NCI-H1092 (cell line): ENCODE measurements at regions not wholly inside any gene's neighbourhood (a gene's known extent, or its start where the extent isn't known, plus 50 kb on each side); places are given as distances from the start of the nearest gene placed in this dataset.
A peak's percentile ranks its signal among the peaks of the same experiment; 100 is the strongest.

ENCODE experiments used
- DNase-seq: peaks from one replicate; lab custom pipeline; 2025; lab: John Stamatoyannopoulos, UW

DNA sequence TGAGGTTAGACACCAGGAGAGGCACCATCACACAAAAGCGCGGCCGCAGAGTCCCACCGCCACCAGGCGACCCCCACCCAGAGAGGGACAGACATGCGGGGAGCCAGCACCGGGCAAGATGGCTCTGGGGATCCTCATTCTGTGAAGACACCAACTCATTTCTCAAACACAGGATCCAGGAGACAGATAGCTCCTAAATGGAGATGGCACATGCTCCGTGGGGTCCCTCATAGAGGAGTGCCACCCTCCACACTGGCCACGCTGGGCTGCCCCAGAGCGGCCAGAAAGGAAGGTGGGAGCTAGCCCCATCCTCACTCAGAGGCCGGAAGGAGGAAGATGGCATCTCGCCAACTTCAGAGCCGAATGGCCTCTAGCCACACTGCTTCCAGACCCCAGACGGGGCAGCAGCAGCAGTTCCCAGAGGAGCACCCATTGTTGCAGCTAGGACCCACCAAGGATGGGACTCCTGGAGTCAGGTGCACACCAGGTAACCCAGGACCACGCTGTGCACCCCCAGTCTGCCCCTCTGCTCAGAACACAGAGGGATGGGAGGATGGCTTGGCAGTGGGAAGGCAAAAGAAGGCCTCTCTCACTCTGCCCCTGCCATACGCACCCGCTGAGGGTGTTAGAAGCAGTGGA is 78.6 kb downstream of the ZIC5 start:
- DNase-seq = no peak

DNA sequence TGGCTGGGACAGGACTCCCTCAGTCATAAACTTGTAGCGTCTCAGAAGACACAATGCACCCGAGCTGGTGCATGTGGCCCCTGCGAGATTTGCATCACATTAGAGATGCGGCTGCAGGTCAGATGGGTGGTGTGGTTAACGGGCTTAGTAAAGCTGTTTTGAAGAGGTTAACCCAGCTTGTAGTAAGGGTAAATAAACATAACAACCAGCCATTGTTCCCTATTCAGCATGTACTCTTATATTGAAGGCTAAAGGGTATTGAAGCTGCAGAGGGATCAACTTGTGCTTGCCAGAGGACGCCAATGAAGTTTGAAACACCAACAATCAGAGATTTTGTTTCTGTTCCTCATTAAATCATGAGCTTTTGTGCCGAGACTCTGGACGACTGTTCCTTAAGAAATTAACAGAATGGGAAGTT is 79.4 kb downstream of the ZIC5 start:
- DNase-seq = no peak

DNA sequence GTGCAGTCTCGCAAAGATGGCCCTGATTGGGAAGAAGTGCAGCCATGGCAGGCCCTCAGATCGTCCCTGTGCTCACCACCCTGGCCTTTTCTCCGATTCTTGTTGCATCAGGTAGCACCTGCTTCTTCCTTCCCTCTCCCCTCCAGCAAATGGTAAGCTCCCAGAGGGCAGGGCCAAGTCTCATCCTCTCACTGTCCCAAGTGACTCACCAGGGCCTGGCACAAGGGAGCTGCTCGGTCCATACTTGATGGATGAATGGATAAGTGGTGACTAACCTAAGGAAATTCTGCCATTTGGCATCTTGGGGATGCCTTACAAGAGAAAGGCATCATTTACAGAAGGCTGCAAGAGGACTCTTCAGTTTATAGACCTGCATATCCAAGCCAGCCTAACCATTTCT is 84.9 kb downstream of the ZIC5 start:
- DNase-seq = no peak

DNA sequence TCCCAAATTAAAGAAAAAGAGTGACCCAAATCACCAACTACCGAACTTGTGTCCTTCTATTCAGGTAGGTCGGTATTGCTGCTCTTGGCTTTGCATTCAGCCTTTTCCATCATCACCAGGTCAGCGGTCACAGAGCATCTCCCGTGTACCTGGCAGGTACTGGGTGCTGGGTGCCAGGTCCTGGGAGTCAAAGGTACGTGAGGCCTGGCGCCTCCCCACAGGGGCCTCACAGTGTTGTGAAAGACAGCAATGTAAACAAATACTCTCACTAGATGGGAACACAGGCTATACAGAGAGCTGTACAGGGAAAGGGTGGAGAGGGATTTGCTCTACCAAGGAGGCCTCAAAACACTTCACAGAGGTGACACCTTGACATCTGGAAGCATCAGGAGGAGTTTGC is 86.7 kb downstream of the ZIC5 start:
- DNase-seq = no peak

DNA sequence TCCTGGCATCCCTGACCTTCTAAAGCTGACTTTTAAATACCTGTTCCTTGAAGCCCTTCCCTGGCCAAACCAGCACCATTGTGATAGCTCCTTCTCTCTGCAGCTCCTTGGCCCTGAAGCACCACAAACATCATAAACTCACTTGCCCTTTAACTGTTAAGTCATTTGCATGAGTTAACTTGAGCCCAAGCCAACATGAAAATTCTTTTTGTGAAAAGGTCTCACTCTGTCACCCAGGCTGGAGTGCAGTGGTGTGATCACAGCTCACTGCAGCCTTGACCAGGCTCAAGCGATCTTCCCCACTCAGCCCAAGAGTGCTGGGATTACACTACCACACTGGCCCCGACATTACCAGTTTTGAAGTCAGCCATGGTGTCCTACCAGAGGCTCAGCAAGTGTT is 87.8 kb downstream of the ZIC5 start:
- DNase-seq = no peak

DNA sequence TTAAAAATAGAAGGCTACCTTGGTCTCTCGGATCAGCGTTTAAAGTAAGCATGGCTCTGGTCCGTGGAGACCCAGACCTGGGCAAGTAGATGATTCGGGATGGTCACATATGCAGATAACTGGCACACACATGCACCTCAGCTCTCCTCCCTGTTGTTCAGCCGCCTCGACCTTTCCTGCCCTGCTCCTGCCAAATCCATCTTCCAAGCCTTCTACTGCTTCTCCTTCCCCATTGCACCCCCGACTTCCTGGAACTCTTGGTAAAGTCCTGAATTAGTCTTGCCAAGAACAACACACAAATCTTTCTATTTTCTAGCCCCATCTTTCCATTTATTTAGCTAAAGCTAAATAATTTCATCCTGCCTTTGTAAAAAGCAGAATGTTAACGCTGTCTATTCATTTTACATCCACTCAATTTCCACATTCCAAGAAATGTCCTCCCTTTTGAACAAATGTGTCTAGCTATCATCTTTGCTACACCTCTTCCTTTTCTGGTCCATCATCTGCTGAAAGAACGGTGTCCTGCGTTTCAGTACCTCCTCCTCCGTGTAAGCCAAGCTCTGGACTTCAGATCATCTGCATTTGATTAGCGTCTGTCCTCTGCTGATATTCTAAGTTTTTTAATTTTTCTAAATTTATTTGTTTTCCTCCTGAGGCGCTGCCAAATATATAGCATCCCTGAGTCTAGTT is 92.5 kb downstream of the ZIC5 start:
- DNase-seq = no peak

DNA sequence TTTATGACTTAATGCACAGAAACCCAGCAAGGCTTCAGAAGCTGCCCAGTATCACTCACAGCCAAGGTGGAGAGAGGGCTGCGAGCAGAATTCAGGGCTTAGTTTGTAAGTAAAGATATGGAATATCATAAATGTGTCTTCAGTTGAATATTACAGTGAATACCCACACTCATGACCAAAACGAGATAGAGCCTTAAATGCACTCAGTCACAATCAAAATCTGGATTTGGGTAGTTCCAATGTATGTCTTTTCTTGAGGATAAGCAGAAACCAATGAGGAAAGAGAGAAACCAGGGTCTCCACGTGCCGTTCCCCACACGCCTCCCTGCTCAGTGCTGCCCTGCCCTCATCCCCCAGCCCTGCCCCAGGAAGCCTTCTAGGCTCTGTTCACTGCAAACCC is 94.9 kb downstream of the ZIC5 start:
- no peak for DNase-seq

DNA sequence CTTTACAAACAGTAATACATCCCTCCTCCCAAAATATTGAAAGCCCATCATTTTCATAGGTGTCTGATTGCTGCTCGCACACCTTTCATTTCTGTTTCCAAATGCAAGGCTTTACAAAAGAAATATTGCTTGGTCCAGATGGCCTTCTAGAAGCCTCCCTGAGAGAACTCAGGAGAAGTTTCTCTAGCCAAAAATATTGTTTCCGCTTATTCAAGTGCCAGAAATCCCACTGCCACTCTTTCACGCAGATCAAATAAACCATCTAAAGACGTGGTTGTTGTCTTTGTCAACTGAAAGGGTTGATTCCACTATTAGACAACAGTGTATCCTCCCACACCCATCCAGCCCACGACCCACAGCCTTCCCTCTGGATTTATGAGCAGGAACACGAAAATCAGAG is 96.2 kb downstream of the ZIC5 start:
- no peak for DNase-seq

DNA sequence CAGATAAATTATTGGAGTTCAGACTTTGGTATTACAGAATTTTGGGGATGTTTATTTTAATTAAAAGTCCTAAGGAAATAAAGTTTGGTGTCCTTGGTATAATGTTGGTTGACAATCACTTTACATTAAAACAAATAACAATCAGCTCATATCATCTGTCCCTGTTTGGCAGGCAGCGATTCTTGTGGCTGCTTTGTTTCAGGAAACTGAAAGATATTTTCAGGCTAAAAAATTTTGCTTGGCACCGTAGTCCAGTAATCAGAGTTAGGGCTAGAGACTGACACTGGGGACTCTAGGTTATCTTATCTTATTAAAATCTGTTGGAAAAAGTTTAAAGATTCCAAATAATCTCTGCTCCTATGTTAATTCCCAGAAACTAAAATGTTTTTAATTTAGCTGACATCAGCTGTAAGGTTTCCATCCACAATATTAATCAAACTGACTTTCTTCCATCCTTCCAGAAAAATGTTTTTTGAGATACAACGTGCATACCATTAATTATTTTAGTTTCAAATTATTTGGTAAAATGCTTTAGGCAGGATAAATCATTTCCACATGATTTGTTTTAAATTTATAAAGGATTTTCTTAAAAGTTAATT is 97.6 kb downstream of the ZIC5 start:
- no peak for DNase-seq

DNA sequence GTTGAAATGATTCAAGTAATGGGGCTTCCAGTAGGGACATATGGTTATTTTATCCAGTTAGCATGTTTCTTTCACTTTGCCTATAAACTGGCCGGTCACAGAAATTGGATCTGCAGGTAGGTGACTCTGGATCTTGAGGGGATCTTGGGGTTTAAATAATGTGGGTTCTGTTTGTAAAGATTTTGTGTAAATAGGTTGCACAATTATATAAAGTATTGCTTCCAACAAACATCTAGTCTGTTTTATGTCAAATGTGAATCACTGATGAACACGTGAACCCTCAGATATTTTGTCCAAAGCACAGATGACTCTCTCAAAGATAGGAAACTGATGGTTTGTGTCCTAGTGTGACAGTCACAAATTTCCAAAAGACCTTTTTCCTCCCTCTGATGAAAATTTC is 98.4 kb downstream of the ZIC5 start:
- DNase-seq = no peak

DNA sequence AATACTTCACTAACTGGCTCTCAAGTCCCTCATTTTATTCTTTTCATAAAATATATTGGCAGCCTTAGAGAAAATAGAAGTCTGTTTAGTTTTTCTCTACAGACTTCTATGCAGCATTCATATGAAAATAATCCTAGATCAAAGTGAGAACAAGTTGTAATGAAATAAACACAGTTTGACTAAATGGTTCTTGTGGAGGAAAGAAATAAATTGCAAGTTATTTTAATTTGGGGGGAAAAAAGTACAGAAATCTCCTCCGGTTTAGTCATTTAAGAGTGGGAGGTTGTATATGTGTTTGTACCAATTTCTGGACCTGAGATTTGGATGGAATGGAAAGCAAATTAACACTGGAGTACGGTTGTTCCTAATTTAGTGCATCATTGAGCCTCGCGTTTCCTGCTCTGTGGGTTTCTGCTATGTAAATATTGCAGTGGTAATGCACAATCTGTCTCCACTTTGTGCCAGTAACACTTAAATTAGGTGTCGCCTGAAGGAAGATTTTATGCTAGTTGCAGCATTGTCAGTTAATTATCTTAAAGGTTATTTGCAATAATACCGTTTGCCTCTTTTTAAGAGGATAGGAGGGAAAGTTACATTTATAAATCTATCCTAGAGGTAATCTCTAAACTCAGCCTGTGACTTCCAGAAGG is 100.2 kb downstream of the ZIC5 start:
- peak; percentile 48 for DNase-seq

DNA sequence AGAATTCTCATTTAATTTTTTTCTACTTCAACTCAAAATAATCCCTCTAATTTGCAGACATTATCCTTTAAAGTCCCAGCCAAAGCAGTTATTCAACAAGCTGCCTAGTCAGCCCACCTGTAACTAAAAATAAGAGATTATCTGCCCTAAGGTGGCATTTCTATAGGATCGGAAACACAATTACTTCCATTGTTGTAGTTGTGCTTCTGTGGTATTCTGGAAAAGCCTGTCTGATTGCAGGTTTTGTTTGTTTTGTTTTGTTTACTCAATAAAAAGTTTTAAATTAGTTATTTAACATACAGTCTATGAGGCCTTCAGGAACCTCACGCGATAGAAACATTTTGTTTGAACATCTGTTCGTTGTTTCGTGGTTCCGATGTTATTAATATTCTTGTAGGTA is 101.0 kb downstream of the ZIC5 start:
- DNase-seq = peak; percentile 47

DNA sequence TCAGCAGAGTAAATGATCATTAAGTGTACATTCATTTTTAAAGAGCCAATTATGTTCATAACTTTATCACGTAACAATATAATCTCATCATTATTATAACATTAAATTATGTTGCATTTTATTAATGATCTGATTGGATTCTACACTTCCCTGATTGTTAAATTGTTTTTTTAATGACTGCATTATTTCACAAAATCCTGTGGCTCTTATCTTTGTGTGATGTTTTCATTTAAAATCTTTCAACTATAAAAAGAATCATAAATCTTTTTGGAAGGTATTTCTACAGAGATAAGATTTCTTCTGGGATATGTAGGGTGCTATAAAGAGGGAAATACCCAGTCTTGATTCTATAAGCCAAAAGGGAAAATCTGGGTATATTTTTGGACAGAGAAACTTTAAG is 101.7 kb downstream of the ZIC5 start:
- no peak for DNase-seq

DNA sequence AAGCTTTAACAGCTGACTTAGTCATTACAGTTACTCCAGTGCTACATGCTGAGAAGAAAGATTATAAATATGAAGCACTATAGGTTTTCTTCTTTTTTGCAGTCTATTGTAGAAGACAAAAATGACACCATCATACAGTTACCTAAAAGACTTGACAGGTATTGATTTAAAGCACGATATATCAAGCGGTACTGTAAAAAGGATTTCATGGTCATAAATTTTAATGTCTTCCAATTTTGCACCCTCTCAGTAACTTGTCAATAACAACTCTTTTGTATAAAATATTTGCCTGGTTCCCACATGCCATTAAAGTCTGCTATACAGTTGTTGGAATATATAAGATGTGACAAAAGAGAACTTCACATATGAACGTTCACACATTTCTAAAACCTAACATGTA is 102.8 kb downstream of the ZIC5 start:
- no peak for DNase-seq

DNA sequence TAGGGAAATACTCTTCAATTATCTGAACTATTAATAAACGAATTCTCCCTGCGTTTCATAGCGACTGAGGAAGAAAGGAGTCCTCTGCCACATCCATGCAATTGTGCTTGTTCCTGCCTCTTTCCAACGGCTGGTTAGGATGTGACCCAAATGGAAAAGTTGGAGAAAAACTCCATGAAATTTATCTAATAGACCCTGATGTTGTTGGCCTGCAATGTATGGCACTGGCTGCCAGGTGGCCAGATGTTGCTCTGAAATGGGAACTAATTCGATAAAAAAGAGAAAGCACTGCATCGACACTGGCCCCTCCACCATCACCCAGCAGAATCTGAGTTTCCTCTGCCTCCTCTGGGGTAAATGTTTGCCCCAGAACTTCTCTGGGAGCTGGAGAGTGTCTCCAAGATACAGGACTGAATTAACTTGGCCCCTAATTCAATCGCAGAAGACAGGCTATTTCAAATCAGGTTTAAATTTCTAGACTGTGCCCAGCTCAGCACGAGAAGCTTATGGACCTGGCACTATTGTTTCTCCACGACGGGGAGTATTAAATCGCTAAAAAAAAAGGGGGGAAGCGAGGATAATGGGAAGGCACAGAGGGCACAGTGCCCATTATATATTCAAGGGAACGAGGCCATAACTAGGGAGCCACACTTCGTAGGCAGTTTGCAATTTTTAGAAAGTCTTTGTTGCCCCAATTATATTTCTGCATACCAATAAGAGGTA is 103.9 kb downstream of the ZIC5 start:
- DNase-seq = no peak

DNA sequence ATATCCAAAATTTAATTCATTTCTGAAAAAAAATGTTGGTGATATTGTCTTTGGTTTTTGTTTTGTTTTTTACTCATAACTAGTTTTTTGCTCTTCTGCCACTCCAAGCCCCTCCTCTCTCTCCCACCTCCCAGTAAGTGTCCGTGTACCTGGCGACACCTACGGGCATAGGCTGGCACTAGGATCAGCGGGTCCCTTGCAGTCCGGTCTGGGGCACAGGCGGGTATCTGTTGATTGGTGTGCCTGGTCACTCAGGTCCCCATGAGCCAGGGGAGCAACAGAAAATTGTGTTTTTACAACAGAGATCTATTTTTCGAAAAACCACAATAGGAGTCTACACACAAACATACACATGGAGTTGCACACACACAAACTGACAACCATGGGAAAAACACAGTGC is 104.8 kb downstream of the ZIC5 start:
- DNase-seq = no peak

DNA sequence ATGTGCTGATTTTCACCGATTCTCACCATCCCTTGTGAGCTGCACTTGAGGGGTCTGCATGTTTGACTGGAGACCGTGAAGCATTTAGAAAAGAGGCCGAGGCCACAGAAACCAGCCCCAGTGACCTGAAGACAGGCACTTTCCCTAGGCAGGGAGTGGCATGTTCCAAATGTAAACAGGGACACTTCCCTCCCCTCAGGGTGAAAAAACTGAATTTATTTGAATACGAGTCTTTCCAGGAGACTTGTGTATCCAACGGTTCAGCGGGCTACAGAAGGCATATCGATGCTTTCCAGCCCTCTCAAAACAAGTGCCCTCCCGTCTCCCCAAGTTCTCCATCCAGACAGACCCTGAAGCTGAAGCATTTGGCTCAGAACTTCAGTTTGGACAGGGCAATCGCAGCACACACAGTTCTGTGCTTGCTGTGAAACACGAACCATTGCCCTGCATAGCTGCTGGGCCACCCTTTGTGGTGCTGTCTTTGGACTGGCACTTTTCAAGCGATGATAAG is 106.1 kb downstream of the ZIC5 start:
- no peak for DNase-seq

DNA sequence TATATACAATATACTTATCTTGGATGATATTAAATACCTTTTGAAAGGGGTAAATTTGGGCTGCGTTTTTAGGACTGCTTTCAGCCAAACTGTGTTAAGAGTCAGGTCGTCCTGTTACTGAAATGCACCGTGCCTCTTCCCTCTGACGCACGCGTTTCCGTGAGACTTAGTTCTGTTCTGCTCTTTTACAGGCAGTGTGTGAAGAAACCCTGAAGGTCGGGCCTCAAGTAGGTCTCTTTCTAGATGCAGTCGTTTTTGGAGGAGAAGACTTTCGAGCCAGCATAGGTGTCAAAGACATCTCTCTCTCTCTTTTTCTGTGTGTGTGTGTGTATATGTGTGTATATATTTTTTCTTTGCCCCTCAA is 107.0 kb downstream of the ZIC5 start:
- DNase-seq = no peak

DNA sequence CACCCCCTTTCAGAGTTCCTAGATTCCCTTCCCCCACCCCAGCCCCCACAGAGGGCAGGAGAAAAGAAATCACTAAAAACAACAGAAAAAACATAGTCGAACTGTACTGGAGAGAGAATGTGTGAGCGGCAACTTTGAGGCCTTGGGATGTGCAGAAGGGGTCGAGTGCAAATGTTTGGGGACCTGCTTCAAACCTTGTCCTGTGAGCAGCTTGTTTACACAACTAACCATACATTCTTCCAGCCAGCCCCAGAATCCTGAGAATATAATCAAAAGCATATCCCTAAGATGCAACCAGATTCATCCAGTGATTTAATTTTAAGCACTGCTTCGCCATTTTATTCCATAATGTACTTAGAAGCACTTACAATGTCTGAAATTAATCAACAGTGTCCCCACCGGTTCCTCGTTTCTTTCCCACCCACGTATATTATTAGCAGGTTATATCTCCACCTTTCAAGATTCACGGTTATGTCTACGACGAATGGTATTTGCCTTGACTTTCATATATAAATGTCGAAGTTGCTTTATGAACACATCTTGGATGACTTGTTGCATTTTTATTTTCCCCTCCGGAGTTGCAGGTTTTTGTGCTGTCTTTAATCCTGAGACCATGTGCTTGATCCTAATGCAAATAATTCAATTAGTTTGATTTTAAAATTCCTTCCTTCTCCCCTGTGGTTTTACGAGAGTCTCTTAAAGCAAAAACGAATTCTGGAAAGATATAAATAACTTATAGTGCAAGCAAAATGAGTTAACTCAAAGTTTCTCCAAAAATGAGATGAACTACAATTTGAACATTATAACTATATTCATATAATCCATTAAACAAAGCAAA is 107.6 kb downstream of the ZIC5 start:
- DNase-seq = no peak

DNA sequence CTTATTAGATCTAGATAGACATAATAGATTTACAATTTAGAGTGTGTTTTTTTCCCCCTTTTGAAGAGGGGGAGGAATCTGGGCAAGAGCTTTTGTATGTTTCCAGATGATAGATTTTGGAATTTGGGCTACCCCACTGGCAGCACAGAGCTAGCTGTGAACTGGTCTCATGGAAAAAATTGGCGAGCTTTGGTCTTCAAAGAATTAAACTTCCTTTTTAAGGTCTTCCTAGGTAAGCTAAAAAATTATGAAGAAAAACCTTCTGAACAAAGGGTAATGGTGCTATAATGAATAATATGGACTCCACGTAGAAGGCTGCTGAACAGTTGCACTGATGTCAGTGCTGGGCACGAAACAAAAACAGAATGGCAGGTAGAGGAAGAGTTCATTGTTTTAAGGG is 109.3 kb downstream of the ZIC5 start:
- no peak for DNase-seq

DNA sequence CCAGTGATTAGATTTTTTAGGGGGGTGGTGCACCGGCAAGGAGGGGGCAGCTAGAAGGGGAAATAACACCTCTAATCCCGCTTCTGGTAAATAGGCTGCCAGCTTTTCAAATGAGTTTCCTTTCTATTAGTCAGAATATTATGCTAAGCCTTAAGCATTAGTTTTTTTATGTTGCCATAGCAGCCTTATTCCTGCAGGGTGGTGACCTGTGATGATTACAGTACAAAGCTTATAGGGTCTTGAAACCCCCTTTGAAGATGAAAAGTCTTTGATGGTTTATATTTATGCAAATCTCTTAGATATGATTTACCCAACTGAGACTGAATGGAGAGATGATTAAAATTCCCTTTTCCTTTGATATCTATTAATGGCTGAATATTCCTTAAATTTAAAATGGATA is 109.8 kb downstream of the ZIC5 start:
- no peak for DNase-seq

DNA sequence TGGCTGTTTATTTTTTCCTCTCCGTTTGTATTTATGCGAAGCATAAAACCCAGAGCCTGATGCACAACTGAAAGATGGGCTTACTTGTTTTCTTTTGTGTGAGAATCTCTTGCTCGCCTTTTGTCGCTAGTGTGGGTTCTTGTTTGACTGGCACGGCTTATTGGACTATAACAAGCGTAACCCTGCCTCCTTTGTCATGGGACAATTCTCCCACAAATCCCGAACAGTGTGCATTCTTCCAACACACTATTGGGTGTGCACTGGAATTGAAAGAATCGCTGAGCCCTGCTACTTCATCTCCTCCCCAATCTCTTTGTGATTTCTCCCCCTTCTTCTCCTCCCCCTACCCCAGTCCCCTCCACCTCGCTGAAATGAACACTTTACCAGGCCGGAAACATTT is 110.8 kb downstream of the ZIC5 start:
- DNase-seq = no peak
